HG03060 (cell line): ENCODE measurements at regions not wholly inside any gene's neighbourhood (a gene's known extent, or its start where the extent isn't known, plus 50 kb on each side); places are given as distances from the start of the nearest gene placed in this dataset.

Experiments used
- ATAC-seq: cut with Tn5 transposase; IDR thresholded peaks from one replicate; pipeline ENCODE4 v1.9.1; 2021; ENCODE audit warnings: low read depth, moderate number of reproducible peaks; ENCODE audit not compliant: unreplicated experiment

DNA sequence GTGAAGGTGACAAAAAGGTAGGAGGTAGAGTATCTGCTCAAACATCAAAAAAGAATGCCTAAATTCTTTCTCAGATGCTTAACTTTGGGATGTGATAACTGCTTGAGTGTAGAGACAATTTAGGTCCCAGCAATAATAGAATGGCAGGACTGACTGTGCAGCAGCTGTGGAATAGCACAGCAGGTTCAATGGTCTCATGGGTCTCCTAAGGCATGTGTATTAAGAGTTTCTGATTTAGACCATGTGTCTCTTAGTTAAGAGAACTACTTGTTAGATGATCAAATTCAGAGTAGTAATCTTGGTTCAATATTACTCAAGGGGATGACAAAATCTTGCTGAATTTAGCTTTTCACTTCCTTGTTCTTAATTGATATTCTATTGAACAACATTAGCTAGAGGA lies 72.0 kb downstream of the ALX1 start:
- no peak for ATAC-seq

DNA sequence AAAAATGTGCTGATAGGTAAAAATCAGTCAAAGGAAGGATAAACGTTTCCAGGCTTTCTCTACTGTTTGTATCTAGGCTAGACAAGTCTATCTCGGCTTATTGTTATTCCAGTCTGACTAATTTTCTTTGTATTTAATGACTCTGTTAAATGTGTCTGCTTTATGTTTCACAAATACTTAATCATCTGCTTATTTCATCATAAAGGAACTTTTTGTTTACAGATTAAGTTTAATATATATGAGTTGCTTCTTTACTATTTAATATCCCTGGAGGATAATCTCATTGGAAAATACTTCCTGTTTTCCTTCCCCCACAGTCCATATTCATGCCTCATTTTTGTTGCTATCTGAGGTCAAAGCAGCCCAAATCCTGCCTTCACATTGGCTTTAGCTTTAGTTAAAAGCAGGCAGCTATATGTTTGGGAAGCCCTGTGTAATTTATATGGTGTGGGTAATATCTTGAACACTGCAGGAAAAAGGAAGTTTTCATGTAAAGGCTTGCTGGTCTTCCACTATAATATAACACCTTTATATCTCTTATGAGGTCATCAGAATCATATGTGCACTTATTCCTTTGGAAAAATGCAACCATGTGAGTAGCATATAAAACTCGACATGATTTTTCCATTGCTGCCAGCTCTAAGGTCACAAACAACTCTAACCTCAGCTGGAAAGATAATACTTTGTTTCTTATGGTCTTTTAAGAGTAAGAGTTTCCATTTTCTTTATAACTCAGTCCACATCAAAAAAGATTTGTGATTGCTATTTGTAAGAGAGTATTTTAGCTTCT lies 76.8 kb downstream of the ALX1 start:
- no peak for ATAC-seq

DNA sequence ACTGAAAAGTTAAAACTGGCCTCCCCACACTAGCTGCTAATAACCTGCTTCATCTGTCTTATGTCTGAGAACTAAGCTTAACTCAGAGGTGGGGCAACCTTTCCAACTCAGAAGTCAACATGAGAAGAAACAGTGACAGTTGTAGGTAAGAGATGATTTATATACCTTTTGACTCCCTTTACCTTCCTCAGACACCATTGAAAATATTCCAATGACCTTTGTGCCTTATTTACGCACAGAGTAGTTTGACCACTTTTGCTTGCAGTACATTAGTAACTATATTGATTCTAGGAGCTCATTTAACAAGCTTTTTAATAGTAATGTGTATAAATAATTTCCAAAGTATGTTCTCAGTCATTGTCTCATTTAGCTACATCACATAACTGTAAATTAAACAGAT lies 77.6 kb downstream of the ALX1 start:
- no peak for ATAC-seq

DNA sequence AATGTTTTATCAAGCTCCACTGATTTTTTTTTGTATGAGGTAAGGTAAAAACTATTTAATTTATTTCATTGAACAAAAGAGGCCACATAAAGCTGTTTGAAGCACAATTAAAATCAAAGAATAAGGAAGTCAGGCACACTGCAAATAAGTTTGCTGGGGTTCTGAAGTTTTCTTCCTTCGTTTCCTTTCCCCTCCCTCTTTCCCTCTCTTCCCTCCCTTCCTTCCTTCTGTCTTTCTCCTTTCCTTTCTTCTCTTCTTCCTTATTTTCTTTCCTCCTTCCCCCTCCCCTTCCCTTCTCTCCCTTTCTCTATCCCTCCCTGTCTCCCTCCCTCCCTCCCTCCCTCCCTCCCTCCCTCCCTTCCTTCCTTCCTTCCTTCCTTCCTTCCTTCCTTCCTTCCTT lies 78.7 kb downstream of the ALX1 start:
- ATAC-seq = no peak

DNA sequence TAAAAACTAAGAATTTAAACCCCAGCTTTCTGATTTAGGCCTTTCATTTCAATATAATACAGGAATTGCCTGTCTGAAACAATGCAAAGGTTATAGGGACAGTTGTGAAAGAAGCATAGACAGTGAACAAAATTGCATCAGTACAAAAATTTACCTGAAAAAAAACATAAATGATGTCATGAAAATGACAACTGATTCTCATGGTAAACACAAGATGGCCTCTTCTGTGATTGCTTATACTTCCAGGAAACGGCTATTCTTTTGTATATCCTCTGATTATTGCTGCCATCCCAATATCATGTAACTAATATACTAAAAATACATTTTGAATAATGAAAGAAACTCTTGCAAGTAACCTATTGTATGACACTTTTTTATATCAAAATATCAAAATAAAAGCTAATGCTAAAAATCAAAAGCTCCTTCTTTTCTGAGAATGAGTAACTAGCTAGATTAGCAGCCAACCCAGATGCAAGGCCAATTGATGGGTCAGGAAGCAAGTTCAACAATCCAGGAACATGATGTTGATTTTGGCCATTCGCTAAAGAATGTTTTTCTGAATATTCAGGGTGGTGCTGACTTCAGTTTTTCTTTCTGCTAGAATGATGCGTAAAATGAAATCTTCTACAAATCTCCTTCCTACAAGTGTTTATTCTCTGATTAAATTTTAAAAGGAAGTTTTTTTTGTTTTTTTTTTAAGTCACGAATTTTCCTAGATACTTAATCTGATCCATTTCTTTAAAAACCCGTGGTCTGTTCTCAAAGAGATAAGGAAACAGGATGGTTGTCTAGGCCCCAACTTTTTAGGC lies 83.6 kb downstream of the ALX1 start:
- ATAC-seq = no peak

DNA sequence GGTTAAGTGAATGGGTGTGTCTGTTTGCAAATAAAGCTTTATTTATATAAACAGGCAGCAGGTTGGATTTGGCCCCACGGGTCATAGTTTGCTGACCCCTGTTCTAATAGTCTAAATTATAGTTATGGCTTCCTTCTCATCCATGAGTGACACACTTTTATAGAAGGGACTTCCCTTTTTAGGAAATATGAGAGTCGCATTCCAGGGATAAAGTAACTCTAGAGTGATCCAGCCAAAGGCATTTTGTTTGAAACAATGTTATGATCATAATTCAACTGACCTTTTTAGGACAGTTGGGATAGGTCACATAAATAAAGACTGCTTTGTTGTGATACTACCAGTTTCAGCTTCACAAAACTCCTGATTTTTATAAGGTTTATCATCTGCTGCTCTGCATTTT lies 87.9 kb downstream of the ALX1 start:
- no peak for ATAC-seq

DNA sequence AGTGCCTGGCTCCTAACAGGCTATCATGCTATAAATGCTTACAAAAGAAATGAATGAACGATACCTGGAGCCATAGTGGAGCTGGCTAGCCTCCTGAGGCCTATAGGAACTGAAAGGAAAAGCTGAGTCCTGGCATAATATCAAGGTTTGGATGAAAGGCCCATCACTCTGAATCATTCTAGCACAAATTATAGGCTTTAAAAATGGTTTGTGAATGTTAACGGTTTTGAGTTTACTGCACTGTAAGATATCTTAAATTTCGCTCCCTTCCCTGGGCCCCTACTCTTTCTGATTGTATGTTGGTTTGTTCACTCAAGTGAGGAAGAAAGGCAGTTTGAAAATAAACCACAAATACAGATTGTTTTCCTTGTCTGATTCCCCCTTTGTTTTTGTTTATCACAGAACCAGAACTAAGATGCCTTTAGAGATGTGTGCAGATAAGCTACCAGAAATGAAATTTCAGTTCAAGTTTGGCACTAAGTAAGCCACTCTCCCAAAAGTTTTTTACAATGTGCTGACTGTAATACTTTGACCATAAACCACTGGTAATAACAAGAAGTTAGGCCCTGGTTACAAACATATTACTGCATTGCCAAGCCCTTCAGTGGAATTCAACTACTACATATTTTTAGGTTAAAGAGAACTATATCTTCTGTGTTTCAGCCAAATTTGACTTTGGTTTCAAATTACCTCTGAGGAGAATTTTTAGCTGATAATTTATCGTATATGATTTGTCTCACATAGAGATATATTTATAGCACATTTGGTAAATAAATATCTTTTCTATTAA lies 89.5 kb downstream of the ALX1 start:
- ATAC-seq = no peak

DNA sequence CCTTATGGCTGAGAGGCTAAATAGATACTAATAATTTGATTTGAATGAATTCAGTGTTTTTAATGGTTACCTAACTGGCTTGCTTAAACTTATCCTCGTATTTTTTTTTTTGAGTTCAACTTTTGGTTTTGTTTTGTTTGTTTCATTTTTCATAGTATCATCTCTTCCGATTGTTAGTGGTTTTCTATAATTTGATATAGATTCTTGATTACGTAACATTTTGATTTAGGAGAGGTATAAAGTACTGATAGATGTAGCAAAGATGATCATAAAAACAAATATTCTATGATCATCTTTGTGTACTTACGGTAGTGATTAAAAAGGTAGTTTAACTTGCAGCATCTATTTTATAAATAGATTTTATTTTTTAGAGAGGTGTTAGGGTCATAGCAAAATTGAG lies 93.0 kb downstream of the ALX1 start:
- ATAC-seq = no peak

DNA sequence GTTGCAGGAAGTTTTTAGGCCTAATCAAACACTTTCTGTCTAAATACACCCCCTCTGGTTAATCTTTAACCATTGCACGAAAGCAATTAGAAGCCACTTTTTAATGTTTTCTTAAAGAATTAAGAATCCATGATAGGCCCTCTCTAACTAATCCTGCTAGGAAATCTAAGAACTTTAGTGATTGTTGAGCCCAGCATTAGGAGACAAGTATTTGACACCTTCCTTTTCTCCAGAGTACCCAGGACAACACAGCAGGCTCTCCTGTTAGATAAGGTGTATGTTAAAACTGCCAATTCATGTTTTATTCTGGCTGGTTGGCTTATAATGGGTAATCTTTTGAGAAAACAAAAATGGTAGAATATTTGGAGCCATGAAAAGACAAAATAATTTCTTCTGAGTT lies 95.0 kb downstream of the ALX1 start:
- no peak for ATAC-seq

DNA sequence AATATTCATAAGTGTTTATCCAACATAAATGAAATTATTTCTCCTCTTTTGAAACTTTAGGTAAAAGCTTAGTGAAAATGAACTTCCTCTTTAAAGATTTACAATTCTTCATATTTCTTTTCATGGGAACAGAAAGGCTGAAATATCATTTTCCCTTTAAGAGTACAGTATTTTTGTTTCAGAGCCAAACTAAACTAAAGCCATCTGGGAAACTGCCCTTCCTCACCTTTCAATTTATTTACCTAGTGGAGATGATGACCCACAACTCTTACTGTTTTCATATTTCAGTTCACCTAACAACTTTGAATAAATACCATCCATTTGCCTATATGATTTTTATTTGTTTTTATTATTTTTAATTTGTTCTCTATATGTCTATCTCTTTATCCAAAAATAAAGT lies 105.4 kb downstream of the ALX1 start:
- no peak for ATAC-seq

DNA sequence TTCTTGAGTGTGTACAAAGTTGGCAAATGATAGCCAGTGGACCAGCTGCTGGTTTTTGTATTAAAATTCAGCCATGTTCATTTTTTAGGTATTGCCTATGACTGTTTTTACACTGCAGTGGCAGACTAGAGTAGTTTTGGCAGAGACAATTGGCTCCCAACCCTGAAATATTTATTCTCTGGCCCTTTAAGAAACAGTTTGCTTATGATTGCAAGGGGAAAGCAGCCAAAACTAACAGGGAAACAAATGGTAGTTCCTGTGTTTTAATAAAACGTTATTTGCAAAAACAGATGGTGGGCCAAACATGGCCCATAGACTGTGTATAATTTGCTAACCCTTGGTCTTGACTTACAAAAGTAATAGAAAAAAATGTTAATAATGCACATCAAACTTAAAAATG lies 110.2 kb downstream of the ALX1 start:
- no peak for ATAC-seq

DNA sequence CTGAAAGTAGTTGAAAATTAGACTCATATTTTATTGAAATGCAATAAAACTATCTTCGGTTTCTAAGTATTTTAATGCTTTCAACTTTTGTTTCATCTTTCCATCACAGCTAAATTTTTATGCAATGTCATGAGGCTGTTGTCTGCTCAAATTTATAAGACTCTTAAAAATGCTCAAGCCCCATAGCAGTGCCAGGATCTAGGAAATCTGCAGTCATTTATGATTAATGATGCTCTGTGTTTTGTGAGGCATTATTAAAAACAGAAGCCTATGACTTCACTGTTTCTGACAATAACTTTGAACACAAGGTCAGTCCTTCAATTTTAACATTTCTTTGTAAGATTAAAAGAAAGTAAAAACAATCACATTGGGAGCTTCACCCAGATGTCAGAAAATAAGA lies 112.5 kb downstream of the ALX1 start:
- no peak for ATAC-seq

DNA sequence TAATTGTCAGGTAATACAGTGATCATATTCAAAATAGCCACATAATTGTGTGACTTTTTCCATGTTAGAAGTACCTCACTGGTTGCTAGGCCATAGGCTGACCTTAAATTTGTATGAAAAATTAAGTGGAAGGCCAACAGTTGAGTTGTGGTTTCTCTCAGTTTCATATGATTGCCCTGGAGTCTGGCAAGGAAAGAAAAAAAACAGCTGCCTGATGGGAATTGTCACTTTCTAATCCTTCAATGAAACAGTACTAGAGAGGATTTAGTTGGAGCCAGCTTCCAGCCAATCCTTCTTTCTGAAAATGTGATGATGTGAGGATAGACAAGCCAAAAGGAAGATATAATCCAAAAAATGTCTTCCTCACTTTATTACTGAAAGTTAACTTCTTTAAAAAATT lies 113.6 kb downstream of the ALX1 start:
- ATAC-seq = no peak

DNA sequence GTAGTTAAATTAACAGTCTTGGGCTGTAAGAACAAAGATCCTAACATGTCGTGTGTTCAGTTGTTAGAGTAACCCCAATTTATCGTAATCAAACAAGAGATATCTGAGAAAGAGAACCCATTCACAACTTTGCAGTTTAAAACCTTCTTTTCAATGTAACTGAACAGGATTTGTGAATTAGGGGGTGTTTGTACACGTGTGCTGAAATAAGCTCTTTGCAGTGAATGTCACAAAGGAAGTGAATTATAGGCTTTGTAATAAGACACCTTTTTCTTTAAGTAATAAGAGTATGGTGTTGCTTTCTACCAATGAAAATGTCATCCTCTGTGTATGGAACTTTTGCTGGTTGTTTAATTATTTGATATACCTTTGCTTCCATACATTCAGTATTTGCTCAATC lies 114.0 kb downstream of the ALX1 start:
- no peak for ATAC-seq

DNA sequence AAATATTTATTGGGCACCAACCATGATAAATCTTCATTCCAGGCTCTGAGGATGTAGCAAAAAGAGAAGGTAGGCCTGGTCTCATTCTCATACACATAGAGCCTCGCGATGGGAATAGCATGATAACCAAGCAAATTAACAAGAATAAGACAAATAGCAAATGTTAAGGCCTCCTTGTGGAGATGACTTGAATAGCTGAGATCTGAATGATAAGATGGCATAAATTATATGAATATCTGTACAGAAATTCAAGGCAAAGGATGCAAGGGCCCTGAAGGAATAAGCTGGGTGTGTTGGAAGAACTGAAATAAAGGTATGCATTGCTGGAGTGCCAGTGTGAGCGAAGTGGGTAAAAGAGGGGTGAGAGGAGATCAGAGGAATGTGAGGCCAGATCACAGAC lies 114.8 kb downstream of the ALX1 start:
- ATAC-seq = no peak

DNA sequence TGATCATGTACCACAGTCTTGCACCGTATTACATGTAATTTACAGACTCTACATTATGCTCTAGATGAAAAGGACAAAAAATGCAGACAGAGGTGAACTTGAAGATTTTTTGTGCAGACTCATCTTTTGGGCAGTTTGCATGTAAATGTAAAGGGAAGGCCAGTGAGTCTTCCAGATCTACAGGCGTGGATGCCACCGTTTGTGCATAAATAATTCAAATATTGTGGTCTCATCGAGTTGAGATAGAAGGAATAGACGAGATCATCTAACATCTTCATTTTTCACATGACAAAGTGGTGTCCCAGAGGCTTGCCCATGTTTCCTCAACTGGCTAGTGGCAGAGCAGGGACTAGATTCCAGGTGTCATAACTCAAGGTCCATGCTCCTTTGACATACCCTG lies 125.2 kb downstream of the ALX1 start:
- no peak for ATAC-seq

DNA sequence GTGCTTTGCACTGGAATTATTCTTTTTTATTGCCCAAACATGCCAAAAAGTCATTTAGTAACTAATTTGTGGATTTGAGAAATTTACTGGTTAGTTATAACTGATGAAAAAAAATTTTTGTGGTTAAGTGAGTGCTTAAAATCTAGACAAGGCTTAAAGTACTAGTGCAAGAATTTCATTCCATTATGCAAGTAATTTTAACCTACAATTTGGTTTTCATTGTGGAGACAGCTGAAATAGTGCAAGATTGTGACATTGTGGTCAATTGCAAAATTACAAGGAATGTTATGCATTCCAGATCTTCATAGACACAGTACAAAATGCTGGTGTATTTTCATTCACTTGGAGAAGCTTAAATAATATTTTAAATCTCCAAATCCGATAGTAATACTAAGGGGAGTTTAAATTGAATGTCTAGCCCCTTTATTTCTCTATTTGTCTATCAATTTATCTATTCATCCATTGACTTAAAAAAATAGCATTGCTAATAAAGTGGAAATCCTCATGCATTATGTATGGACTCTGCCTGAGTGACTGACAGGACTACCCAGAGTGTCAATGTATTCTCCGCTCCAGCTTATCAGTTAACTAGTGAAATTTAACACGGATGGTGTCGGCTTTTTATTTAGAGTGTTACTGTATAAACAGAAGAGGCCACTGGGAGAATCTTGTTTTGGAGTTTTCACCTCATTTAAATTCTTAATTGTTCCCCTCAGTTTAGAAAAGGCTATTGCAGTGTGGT lies 125.9 kb downstream of the ALX1 start:
- no peak for ATAC-seq

DNA sequence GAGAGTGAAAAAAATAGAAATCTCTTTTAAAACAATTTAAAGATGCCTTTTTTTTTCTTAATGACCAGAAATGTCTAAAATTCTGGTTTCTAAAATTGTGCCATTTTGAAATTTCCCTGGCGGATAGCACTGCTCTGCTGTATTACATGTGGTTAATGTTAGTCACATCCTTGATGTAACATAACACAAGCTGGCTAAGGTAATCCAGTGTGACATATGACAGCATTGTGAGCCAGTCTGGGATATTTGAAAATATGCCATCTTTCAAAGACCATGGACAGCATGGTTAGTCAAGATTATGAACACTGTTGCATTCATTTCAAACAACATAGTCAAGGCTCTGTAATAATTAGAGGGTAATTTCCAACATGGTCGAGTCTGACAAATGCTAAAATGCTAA lies 133.2 kb downstream of the ALX1 start:
- ATAC-seq = no peak

DNA sequence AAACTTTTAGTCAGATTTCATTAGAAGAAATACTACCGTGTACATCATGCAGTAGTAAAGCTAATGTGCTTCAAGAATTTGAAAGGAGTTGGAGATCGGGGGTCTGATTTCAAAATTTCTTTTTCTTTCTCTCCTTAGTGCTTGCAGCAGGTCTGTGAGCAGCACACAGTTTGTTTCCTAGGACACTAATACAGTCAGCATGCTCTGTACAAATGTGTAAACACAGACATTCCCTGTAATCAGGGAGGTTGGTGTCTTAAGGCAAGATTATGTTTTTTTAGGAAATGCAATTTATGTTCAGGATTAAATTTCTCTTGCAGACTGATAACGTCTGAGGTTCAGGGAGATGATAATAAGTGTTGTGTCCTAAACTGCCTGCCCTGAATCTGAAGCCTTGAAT lies 142.7 kb downstream of the ALX1 start:
- no peak for ATAC-seq

DNA sequence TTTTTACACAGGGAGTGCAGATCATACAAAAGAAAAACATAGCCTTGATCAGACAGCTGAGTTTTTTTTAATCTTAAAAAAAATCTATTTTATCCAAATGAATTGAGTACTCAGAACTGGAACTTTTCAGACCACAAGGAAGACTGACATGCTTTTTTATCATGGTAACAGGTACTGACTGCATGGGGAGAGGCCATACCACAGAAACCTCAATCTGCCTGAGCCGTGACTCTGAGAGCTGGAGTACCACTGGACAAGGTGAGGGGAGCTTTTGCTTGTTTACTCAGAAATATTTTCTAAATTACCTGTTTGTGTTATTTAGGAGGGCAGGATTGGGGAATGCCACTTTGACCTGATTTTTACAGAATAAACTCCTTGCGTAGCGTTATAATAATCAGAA lies 143.9 kb downstream of the ALX1 start:
- ATAC-seq = no peak
